SK-N-SH treated with all-trans-retinoic acid at 6 μM for 48 hours (cell line): ENCODE measurements at regions not wholly inside any gene's neighbourhood (a gene's known extent, or its start where the extent isn't known, plus 50 kb on each side); places are given as distances from the start of the nearest gene placed in this dataset.

Source experiments
- ATAC-seq: fragments of 200-7000 bp; cut with Tn5 transposase; 3 replicates; pipeline ENCODE4 v1.9.1; 2020; ENCODE audit warnings: mild to moderate bottlenecking, moderate library complexity
- BACH2 ChIP-seq: fragments of 250-450 bp; sonication (Bioruptor Pico); IDR thresholded peaks from 2 replicates; pipeline ENCODE4 v1.9.0; 2021; ENCODE audit warnings: mild to moderate bottlenecking, borderline replicate concordance
- CSDC2 ChIP-seq: fragments of 250-450 bp; sonication (Bioruptor Pico); IDR thresholded peaks from 2 replicates; pipeline ENCODE4 v1.5.0; 2020; ENCODE audit warnings: mild to moderate bottlenecking, moderate library complexity
- ESRRG ChIP-seq: fragments of 250-450 bp; sonication (Bioruptor Pico); IDR thresholded peaks from 2 replicates; pipeline ENCODE4 v1.6.1; 2021; ENCODE audit warnings: mild to moderate bottlenecking
- GLIS3 ChIP-seq: fragments of 250-450 bp; sonication (Bioruptor Pico); IDR thresholded peaks from 2 replicates; pipeline ENCODE4 v1.5.0; 2020; ENCODE audit warnings: mild to moderate bottlenecking, moderate library complexity
- ISL1 ChIP-seq: fragments of 250-450 bp; sonication (Bioruptor Pico); IDR thresholded peaks from 2 replicates; pipeline ENCODE4 v2.1.2; 2022; ENCODE audit warnings: mild to moderate bottlenecking, moderate library complexity
- OSR1 ChIP-seq: fragments of 250-450 bp; sonication (Bioruptor Pico); IDR thresholded peaks from 2 replicates; pipeline ENCODE4 v1.8.0; 2022; ENCODE audit warnings: moderate library complexity, mild to moderate bottlenecking, inconsistent platforms
- PATZ1 ChIP-seq: fragments of 250-450 bp; sonication (Bioruptor Pico); IDR thresholded peaks from 2 replicates; pipeline ENCODE4 v1.8.0; 2020; ENCODE audit warnings: mild to moderate bottlenecking, moderate library complexity, borderline replicate concordance
- POU6F1 ChIP-seq: fragments of 250-450 bp; sonication (Bioruptor Pico); IDR thresholded peaks from 2 replicates; pipeline ENCODE4 v1.8.0; 2021; ENCODE audit warnings: low read depth, mild to moderate bottlenecking, moderate library complexity, borderline replicate concordance
- RARB ChIP-seq: fragments of 250-450 bp; sonication (Bioruptor Pico); IDR thresholded peaks from 2 replicates; pipeline ENCODE4 v1.8.0; 2021; ENCODE audit warnings: mild to moderate bottlenecking, moderate library complexity
- SNAI2 ChIP-seq: fragments of 250-450 bp; sonication (Bioruptor Pico); IDR thresholded peaks from 2 replicates; pipeline ENCODE4 v1.5.0; 2020; ENCODE audit warnings: mild to moderate bottlenecking, moderate library complexity
- TCF4 ChIP-seq: fragments of 250-450 bp; sonication (Bioruptor Pico); IDR thresholded peaks from 2 replicates; pipeline ENCODE4 v1.8.0; 2021; ENCODE audit warnings: mild to moderate bottlenecking, moderate library complexity, borderline replicate concordance
- TSHZ2 ChIP-seq: fragments of 250-450 bp; sonication (Bioruptor Pico); IDR thresholded peaks from 2 replicates; pipeline ENCODE4 v1.5.0; 2020; ENCODE audit warnings: mild to moderate bottlenecking, moderate library complexity
- ZC3H10 ChIP-seq: fragments of 250-450 bp; sonication (Bioruptor Pico); IDR thresholded peaks from 2 replicates; pipeline ENCODE4 v1.5.1; 2021; ENCODE audit warnings: mild to moderate bottlenecking, moderate library complexity
- ZFP3 ChIP-seq: fragments of 250-450 bp; sonication (Bioruptor Pico); IDR thresholded peaks from 2 replicates; pipeline ENCODE4 v1.5.0; 2020; ENCODE audit warnings: mild to moderate bottlenecking, moderate library complexity
- ZFP30 ChIP-seq: fragments of 450-650 bp; formaldehyde crosslinking; IDR thresholded peaks from 2 replicates; pipeline ENCODE4 v1.5.0; 2022; ENCODE audit warnings: mild to moderate bottlenecking, moderate library complexity
- ZNF565 ChIP-seq: fragments of 450-650 bp; formaldehyde crosslinking; conservative IDR thresholded peaks from 2 replicates; pipeline ENCODE4 v1.5.0; 2020; ENCODE audit warnings: low read depth, mild to moderate bottlenecking, moderate library complexity
- ZNF70 ChIP-seq: fragments of 450-650 bp; formaldehyde crosslinking; IDR thresholded peaks from 2 replicates; pipeline ENCODE4 v1.5.0; 2020; ENCODE audit warnings: mild to moderate bottlenecking, moderate library complexity
- ZNF8 ChIP-seq: fragments of 450-650 bp; formaldehyde crosslinking; IDR thresholded peaks from 2 replicates; pipeline ENCODE4 v1.5.0; 2020; ENCODE audit warnings: mild to moderate bottlenecking, moderate library complexity
- TF ChIP-seq, protein P1 (sequence below): fragments of 250-450 bp; sonication (Bioruptor Pico); IDR thresholded peaks from 2 replicates; pipeline ENCODE4 v1.5.1; 2020; ENCODE audit warnings: low read depth, mild to moderate bottlenecking, moderate library complexity
- TF ChIP-seq, protein P2 (sequence below): fragments of 250-450 bp; sonication (Bioruptor Pico); IDR thresholded peaks from 2 replicates; pipeline ENCODE4 v1.5.1; 2021; ENCODE audit warnings: mild to moderate bottlenecking, moderate library complexity

DNA sequence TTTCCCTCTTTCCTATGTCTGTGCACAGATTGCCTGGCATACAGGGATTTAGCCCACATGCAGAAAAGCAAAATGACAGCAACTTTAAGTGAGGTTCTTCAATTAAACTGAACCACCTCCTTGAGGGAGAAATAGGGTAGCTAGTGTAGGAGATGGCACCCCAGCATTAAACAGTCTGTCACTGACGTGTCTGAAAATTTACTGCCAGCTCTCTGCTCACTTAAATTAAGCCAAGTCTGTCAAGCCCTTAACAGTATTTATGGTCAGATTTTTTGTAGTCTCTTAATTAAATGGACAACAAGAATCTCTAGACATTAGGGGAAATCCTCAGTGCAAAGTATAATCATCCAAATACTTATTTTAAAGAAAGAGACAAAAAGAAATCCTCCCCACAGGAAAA is 696.5 kb upstream of the PTBP2 start (continued):
- TF ChIP-seq ZNF565 (CRISPR knock-in tag) (no peak), ESRRG (CRISPR knock-in tag) (no peak), OSR1 (CRISPR knock-in tag) (no peak), PATZ1 (CRISPR knock-in tag) (no peak), ZNF8 (CRISPR knock-in tag) (no peak), ZC3H10 (no peak)
- TF ChIP-seq, protein P1, sequence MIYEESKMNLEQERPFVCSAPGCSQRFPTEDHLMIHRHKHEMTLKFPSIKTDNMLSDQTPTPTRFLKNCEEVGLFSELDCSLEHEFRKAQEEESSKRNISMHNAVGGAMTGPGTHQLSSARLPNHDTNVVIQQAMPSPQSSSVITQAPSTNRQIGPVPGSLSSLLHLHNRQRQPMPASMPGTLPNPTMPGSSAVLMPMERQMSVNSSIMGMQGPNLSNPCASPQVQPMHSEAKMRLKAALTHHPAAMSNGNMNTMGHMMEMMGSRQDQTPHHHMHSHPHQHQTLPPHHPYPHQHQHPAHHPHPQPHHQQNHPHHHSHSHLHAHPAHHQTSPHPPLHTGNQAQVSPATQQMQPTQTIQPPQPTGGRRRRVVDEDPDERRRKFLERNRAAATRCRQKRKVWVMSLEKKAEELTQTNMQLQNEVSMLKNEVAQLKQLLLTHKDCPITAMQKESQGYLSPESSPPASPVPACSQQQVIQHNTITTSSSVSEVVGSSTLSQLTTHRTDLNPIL (CRISPR knock-in tag): no peak
- TF ChIP-seq, protein P2, sequence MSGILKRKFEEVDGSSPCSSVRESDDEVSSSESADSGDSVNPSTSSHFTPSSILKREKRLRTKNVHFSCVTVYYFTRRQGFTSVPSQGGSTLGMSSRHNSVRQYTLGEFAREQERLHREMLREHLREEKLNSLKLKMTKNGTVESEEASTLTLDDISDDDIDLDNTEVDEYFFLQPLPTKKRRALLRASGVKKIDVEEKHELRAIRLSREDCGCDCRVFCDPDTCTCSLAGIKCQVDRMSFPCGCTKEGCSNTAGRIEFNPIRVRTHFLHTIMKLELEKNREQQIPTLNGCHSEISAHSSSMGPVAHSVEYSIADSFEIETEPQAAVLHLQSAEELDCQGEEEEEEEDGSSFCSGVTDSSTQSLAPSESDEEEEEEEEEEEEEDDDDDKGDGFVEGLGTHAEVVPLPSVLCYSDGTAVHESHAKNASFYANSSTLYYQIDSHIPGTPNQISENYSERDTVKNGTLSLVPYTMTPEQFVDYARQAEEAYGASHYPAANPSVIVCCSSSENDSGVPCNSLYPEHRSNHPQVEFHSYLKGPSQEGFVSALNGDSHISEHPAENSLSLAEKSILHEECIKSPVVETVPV (CRISPR knock-in tag): no peak

DNA sequence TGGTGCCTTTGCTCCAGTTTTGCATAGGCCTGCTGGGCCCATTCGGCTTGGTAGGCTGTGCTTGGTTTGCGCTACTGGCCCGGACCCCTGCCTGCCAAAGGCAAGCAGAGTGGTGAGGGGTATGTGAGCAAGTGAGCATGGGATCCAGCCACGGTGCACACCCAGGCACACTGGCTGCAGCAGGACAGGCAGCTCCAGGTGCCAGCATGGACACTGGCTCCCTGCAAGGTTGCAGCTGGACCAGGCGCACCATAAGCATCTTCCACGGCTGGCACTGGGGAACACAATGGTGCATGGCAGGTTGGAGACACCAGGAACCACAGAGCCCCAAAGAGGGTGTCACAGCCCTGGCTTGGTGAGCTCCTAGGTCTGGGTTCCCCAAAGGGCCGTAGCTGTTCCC is 693.5 kb upstream of the PTBP2 start:
- no peak for ATAC-seq
- TF ChIP-seq ZNF70 (no peak), ZNF8 (CRISPR knock-in tag) (no peak), TCF4 (no peak), ZC3H10 (no peak), TSHZ2 (CRISPR knock-in tag) (no peak)
- TF ChIP-seq, protein P1 (CRISPR knock-in tag): no peak
- TF ChIP-seq, protein P2 (CRISPR knock-in tag): no peak

- TF ChIP-seq TSHZ2 (CRISPR knock-in tag): no peak
- no peak for TF ChIP-seq ZFP3
- TF ChIP-seq ISL1 (CRISPR knock-in tag): no peak
- no peak for TF ChIP-seq RARB (CRISPR knock-in tag)
- TF ChIP-seq GLIS3: no peak
- TF ChIP-seq CSDC2 (CRISPR knock-in tag): no peak
- no peak for TF ChIP-seq ZNF70
- no peak for TF ChIP-seq BACH2 (CRISPR knock-in tag)
- TF ChIP-seq PATZ1 (CRISPR knock-in tag): no peak
- TF ChIP-seq ZFP30 (CRISPR knock-in tag): no peak
- TF ChIP-seq TCF4: no peak
- no peak for TF ChIP-seq SNAI2 (CRISPR knock-in tag)
- TF ChIP-seq POU6F1 (CRISPR knock-in tag): no peak
- TF ChIP-seq OSR1 (CRISPR knock-in tag): no peak
- no peak for TF ChIP-seq ESRRG (CRISPR knock-in tag)
- no peak for TF ChIP-seq ZNF8 (CRISPR knock-in tag)
- no peak for TF ChIP-seq ZC3H10
- ATAC-seq: no peak
Observed at GRCh38 chr1:96030312-96030711, 691.3 kb upstream of the PTBP2 start.
